ENCODE measurements at regions not wholly inside any gene's neighbourhood (a gene's known extent, or its start where the extent isn't known, plus 50 kb on each side); places are given as distances from the start of the nearest gene placed in this dataset.

GRCh38 chr3:34995796-34996430, 643.4 kb upstream of the ARPP21 start:
- TF ChIP-seq CTCF (IDR thresholded peaks at IDR 0.05) = no peak
- no peak for TF ChIP-seq POLR2A (IDR thresholded peaks at IDR 0.05)

Data from esophagus squamous epithelium (tissue), 4 donors.